ENCODE measurements at regions not wholly inside any gene's neighbourhood (a gene's known extent, or its start where the extent isn't known, plus 50 kb on each side); places are given as distances from the start of the nearest gene placed in this dataset.

DNA sequence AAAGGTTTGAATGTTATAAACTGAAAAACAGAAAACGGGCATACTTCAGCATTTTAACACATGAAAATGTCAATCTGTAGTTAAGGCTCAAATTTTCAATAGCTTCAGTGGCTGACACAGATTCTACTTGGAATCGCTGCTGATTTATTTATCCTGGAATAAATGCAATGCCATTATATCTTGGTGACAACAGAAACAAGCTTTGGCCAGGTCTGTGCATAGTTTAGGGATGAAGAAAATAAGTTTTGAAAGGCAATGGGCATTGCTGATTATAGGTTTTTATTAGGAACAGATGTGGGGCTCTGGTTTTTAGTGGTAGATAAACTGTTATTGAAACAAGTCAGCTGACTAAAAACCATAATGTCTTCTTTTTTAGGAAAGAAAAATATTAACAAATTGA, 96.8 kb upstream of the SOX4 start:
- Histone ChIP-seq H3K27me3 (ENCODE audit: insufficient read depth, low read length) (no peaks in the 10 kb centered on the region), H3K36me3 (ENCODE audit: control insufficient read depth in 1 of 2, insufficient read depth in 2 of 2, low read length in 2 of 2) (no peaks in the 10 kb centered on the region), H3K9me3 (ENCODE audit: control insufficient read depth in 1 of 2, insufficient read depth in 1 of 2, low read depth in 1 of 2, low read length in 2 of 2) (no peaks in the 10 kb centered on the region), H3K4me1 (ENCODE audit: control insufficient read depth in 1 of 2, insufficient read depth in 2 of 2, low read length in 2 of 2) (no peaks in the 10 kb centered on the region), H3K4me2 (ENCODE audit: low read length) (no peak overlapping the region), H3K27ac (ENCODE audit: low read depth, low read length) (no peak overlapping the region), H3K4me3 (replicated peaks in 1 of 2; ENCODE audit: low read depth in 1 of 2, low read length in 2 of 2) (no peak overlapping the region), H2AFZ (ENCODE audit: low read depth, low read length, poor library complexity, severe bottlenecking) (no peak overlapping the region), H4K20me1 (ENCODE audit: insufficient read depth) (no peaks in the 10 kb centered on the region), H3K9ac (ENCODE audit: low read length) (no peak overlapping the region), H3K79me2 (ENCODE audit: insufficient read depth, low read length) (no peaks in the 10 kb centered on the region), H3K9me2 (ENCODE audit: insufficient read depth) (no peaks in the 10 kb centered on the region)
- no peak for ATAC-seq
- TF ChIP-seq SRF (IDR thresholded peaks at IDR 0.05; ENCODE audit: low read depth) (no peak), CTCF (IDR thresholded peaks at IDR 0.05 in 2 of 3, conservative IDR thresholded peaks at IDR 0.05 in 1 of 3; ENCODE audit: borderline replicate concordance in 1 of 3, insufficient read depth in 1 of 3, low read depth in 2 of 3, low read length in 2 of 3) (no peak), ZFX (IDR thresholded peaks at IDR 0.05) (no peak), POLR2A (IDR thresholded peaks at IDR 0.05; ENCODE audit: borderline replicate concordance, extremely low read depth, insufficient read depth, insufficient read length) (no peak), EGR1 (IDR thresholded peaks at IDR 0.05; ENCODE audit: low read depth) (no peak), CEBPB (IDR thresholded peaks at IDR 0.05; ENCODE audit: low read depth) (no peak), TCF7L2 (IDR thresholded peaks at IDR 0.05; ENCODE audit: borderline replicate concordance, extremely low read depth, insufficient read depth, insufficient read length) (no peak), JUND (IDR thresholded peaks at IDR 0.05) (no peak), ZNF274 (IDR thresholded peaks at IDR 0.05; ENCODE audit: low read depth, low read length) (no peak), POLR2AphosphoS5 (IDR thresholded peaks at IDR 0.05; ENCODE audit: low read depth, low read length) (no peak)
- TF ChIP-seq, protein P1, sequence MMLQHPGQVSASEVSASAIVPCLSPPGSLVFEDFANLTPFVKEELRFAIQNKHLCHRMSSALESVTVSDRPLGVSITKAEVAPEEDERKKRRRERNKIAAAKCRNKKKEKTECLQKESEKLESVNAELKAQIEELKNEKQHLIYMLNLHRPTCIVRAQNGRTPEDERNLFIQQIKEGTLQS (IDR thresholded peaks at IDR 0.05), result no peak
- TF ChIP-seq, protein P2, sequence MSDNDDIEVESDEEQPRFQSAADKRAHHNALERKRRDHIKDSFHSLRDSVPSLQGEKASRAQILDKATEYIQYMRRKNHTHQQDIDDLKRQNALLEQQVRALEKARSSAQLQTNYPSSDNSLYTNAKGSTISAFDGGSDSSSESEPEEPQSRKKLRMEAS (IDR thresholded peaks at IDR 0.05), result no peak
- no peak for DNase-seq (ENCODE audit: low read depth, low spot score)
- ChIA-PET RAD21 (ENCODE audit: low non-redundant PET in 1 of 2, low total read pairs in 2 of 2, uncharacterized antibody in 2 of 2, unreplicated experiment in 2 of 2) (no interaction called here), CTCF (no interaction called here), POLR2A (no interaction called here)
- intact Hi-C loops (cut with micrococcal nuclease), result no loop called here
- BruUV-seq (replicated peaks), result no TSS peak

Data from HCT116 (cell line).